HK-2 (cell line): ENCODE measurements at regions not wholly inside any gene's neighbourhood (a gene's known extent, or its start where the extent isn't known, plus 50 kb on each side); places are given as distances from the start of the nearest gene placed in this dataset.
"Not testable (repeated sequence)": the region's sequence is repeated elsewhere in the genome, so short reads cannot be mapped to it uniquely, and the experiment has no call there.

Experiments used
- DNase-seq: peaks from one replicate; pipeline ENCODE4 v3.0.0-alpha.2; 2018; ENCODE audit not compliant: unreplicated experiment

DNA sequence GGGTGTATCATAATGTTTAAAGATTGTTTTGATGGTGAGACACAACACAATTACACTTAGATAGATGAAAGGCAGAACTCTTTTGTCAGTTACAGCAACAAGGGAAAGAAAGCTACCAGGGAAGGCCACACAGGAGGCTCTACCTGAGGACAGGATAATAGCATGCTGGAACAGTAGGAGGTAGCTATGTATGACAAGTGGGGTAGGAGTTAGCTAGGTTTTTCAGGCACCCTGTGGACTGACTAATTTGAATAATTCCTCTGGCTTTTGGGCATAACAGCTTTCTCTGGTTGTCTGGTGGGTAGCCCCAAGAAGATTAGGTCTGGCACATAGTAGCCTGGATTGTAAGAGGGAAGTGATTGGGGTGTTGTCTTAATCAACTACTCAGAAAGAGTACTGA is 475.4 kb upstream of the CHORDC1 start:
- DNase-seq: no peak

DNA sequence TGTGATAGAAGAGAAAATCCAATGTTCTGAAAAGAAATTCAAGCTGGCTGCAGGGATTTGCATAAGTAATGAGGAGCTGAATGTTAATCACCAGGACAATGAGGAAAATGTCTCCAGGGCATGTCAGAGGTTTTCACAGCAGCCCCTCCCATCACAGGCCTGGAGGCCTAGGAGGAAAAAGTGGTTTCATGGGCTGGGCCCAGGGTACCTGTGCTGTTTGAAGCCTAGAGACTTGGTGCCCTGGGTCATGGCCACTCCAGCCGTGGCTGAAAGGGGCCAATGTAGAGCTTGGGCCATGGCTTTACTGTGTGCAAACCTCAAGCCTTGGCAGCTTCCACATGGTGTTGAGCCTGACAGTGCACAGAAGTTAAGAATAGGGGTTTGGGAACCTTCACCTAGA is 452.6 kb upstream of the CHORDC1 start:
- not testable (repeated sequence) for DNase-seq

DNA sequence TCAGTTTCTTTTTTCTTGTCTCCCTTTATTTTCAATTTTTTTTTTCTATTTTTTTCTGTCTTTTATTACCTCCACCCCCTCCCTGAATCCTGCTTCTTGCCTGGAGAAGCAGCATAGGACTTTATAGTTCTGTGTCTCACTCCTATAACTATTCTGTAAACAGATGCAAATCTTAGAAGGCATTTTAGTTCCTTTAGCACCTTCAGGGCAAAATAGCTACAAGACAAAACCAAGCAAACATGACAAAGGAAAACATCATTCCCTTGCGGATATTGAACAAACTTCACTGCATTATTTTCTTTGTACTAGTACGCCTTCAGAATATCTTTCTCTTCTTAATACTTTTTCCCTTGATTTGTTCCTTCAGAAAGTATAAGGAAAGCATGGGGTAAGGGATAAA is 446.2 kb upstream of the CHORDC1 start:
- no peak for DNase-seq

DNA sequence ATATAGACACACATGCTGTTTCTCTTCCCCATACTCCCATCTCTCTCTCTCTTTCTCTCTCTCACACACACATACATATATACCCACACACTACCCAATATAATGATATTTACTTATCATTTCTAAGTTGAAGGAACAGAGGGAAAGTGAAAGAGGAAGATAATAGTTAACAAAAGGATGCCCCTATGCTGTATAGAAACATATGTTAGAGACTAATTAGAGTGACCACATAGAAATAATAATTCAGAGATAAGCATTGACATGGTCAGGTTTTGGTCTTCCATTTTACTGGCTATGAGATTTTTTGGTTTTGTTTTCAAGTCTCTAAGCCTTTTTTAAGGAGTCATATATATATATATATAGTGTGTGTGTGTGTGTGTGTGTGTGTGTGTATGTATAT is 445.7 kb upstream of the CHORDC1 start:
- no peak for DNase-seq

DNA sequence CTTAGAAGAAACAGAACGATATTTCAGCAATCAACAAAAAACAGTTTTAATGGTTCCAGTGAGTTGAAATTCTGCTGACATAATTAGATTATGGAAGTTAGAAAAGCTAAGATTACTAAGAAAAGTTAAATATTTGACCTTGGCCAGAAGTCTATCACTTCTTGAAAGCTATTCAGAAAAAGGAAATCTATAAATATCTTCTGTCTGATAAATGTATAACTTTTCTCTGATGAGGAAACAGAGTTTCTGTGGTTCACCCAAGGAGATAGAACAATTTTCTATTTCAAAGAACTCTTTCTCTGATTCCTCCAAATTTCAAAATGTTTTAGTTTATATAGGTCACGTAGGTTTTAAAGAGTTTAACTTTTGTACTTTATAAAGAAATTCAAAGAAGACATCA is 438.4 kb upstream of the CHORDC1 start:
- DNase-seq: no peak

DNA sequence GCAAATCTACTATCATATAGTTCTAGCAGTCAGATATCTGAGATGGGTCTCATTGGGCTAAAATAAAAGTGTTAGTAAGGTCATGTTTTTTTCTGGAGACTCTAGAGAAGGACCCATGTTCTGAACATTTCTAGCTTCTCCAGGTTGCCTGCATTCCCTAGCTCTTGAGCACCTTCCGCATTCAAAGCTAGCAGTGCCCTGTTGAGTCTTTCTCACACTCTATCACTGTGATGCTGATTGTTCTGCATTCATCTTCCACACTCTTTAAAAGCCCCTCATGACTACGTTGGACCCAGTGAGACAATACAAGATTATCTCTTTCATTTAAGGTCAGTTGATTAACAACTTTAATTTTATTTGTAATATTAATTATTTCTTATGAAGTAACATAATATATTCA is 433.3 kb upstream of the CHORDC1 start:
- DNase-seq: no peak

DNA sequence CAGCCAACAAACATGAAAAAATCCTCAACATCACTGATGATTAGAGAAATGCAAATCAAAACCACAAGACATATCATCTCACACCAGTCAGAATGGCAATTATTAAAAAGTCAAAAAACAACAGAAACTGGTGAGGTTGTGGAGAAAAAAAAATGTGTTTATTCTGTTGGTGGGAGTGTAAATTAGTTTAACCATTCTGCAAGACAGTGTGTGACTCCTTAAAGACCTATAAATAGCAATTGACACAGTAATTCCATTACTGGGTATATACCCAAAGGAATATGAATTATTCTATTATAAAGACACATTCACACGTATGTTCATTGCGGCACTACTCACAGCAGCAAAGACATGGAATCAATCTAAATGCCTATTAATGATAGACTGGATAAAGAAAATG is 427.3 kb upstream of the CHORDC1 start:
- no peak for DNase-seq

DNA sequence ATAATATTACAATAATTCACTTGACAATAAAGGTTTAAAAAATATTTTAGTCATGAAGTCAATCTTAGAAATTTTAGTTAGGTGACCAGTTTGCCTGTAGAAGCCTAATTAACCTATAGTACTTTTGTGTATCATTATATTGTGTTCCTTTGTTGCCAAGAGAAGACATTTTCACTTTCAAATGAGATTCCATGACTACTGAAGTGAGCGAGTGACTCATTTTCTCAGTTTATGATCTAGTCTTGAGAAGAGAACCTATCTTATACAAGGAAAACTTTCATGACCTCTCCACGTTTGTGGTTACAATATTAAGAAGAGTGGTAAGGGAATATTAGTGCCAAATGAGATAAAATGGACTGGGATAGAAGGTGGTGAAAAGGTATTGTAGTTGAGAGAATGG is 423.9 kb upstream of the CHORDC1 start:
- DNase-seq: no peak

DNA sequence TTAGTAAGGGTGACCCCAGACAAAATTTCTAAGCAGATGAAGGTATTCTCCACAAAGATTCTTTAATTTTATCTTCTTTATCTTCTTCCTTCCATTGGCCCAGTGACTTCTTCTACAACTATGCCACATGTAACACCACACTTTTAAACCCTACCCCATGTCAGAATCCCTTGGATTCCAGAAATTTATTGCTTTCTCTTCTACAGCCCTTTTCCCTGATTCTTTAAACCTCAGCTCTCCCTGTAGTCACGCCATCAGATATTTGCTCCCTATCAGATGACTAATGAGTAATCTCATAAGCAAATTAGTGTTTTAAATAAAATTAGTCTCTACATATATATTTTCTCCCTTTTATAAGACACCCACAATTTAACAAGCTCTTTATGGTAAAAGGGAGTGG is 423.4 kb upstream of the CHORDC1 start:
- DNase-seq: no peak

DNA sequence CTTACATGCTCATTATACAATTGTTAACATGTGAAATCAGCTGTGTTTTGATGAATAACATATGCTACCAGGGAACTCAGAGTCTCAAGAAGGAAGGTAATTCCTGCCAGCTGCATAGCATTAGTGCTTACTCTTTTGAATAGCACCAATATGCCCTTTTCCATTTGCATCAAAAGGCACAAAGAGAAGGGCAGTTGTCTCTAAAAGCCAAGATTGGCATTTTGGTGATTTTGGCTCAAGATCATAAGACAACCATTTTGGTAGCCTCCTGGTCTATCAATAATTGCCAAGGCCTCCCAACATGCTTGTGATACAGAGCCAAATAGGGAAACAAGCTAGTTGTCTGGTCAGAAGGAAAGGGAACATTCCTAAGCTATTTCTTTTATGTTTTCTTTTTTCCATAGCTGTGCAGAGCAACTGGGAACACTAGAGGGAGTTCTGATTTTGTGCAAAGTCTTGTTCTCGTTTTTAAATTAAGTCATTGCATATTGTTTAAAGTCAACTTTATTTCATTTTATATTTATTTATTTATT is 416.7 kb upstream of the CHORDC1 start:
- DNase-seq: no peak

DNA sequence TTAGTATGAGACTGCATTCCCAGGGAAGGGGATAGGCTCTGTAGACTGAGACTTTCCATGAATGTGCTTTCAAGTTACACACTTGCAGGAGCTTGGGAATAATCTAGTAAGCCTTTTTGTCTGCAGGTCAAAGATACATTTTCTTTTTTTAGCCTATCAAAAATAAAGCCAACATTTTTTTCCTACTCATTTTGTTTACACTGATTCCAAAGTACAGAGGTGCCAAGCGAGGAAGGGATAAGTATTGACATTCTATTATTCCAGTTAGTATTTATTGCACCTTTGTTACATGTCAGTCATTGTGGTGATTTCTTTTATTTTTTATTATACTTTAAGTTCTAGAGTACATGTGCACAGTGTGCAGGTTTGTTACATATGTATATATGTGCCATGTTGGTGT is 413.0 kb upstream of the CHORDC1 start:
- DNase-seq: no peak

DNA sequence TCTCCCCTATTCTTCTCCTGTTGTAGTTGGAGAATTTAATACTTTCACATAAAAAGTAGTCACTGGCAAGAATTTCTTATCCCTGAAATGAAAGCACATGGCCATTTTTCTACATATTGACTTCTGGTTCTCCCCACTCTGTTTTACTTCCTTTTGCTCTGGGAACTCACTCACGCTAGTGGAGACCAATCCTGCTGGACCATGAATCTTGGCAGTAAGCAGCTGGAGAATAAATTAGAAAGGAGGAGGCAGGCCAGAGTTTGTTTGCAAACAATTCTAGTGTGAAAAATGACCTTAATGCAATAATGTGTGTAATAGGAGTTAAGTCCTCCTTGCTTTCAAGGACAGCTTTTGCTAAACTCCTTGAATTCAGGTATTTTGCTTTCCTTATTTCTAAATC is 412.3 kb upstream of the CHORDC1 start:
- no peak for DNase-seq

DNA sequence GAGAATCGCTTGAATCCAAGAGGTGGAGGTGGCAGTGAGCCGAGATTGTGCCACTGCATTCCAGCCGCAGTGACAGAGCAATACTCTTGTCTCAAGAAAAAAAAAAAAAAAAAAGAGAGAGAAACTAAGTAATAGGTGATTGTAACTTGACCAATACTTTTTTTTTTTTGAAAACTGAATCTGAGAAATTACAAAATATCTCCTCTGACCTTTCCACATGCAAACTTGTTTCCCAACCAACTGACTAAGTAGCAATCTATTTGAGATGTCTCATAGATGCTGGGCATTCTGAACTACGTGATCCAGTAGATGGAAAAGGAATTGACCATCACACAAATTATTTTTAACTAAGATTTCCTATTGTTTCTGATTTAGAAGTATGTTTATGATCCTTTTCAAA is 407.3 kb upstream of the CHORDC1 start:
- no peak for DNase-seq

DNA sequence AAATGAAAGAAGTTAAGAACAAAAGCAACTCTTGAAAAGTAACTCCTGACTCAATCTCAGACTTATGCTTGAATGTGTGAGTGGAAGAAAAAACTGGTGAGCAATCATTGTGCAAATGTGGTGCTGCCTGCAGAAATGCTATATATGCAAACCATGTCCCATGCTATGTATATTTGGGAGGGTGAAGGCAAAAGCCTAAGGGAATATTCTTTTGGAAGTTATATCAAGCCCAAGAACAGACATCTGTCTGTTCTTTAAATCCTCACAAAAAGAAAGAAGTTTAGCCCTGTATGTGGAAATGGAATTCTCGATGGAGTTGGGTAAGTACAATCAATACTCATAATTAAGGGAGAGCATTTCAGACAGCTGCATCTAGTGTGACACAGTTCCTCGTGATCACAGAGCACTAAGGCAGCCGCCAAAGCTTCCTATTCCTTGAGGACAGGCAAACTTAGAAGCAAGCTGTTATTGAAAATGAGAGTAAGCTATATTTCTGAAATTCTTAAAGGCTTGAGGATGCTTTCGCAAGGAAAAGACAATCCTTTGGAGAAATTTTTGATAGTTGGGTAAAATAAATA is 406.5 kb upstream of the CHORDC1 start:
- DNase-seq: no peak

DNA sequence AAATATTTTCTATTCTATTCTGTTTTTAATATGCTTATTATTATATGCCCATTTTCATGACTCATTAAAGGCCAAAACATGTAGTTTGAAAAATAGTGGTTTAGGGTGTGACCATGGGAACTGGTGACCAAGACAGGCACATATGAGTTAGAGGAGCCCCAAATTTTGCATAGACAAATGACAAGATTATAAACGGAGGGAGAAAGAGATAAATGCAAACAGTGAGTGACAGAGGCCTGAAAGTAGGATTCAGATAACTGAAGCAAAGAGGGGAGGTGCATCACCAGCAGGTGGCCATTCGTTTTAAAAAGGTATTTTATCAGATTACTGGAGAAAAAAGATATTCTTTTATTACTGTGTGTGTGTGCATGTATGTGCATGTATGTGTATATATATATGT is 391.5 kb upstream of the CHORDC1 start:
- no peak for DNase-seq

DNA sequence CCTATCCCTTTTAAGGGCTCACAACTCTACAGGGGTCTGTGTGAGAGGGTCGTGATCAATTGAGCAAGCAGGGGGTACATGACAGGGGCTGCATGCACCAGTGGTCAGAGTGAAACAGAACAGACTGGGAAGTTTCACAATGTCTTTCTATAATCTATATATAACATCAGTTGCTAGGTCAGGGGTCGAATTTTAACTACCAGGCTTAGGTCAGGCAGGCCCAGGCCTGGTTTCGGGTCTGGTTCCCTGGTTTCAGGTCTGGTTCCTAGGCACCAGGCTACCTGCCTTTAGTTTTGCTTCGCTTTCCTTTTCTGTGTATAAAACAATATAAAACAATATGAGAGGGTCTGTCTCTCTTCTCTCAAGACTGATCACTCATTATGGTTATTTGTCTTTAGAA is 390.2 kb upstream of the CHORDC1 start:
- not testable (repeated sequence) for DNase-seq

DNA sequence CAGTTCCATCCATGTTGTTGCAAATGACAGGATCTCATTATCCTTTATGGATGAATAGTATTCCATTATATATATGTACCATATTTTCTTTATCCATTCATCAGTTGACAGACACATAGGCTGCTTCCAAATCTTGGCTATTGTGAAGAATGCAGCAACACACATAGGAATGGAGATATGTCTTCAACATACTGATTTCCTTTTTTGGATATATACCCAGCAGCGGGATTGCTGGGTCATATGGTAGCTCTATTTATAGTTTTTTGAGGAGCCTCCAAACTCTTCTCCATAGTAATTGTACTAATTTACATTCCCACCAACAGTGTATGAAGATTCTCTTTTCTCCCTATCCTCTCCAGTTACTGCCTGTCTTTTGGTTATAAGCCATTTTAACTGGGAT is 383.9 kb upstream of the CHORDC1 start:
- DNase-seq: no peak

DNA sequence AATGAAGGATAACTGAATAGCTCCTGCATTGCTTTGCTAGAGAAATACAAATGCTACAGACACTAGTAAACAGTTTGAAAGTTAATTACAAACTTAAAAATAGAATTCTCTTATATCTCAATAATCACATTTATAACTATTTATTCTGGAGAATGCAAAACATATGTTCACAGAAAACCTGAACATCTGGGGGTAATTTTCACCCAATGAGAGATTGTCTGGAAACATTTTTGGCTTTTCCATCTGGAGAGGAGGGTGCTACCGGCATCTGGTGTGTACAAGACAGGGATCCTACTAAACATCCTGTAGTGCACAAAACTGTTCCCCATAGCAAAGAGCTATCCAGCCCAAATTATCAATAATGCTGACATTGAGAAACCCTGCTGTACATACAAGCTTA is 378.4 kb upstream of the CHORDC1 start:
- DNase-seq: no peak

DNA sequence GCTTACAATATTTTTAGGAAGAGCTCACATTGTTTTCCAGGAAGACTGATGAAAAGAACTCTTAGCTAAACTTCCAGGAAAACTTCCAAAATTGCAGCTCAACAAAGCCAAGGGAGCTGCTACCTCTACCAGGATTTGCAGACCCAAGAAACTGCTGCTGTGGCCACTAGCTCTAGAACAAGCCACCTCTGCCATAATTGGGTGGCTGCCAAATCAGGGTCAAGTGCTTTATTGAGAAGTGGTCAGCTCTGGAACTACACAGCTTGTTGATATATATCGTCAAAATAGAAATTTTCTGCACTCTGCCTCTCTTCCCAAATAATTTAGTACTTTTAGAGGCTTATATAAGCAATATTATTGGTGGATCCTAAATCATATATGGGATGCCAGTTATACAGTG is 371.8 kb upstream of the CHORDC1 start:
- DNase-seq: no peak

DNA sequence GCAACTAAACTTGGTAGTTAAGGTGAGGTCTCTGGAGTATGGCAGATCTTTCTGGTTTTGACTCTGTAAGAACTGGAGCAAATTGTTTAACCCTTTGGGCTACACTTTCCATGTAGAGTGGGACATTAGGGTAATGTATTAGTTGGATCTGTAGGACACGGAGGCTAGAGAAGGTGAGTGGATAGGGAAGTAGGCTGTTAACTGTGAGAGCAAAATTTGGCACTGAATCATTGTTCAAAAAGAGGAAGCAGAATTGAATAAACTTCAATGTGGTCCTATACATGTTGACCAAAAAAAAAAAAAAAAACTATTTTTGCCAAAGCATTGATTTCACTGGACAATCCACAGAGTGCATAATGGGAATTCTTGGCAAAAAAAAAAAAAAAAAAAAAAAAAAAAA is 370.2 kb upstream of the CHORDC1 start:
- DNase-seq: no peak

DNA sequence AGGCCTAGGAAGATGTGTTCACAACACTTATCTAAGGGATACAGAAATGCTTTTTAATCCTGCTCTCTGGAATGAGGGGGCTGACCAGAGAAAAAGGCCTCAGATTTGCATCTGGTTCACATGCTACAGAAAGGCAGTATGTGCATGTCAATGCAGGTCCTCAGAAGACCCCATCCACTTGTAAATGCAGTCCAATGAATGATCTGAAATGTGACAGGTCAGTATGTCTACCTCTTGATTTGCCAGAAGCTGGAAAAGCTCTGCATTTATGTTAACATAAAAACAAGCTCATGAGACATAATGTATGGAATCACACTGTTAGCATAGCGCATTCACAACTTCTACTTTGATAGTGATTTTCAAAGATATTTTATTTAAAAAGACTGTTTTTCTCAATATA is 367.4 kb upstream of the CHORDC1 start:
- DNase-seq: no peak

DNA sequence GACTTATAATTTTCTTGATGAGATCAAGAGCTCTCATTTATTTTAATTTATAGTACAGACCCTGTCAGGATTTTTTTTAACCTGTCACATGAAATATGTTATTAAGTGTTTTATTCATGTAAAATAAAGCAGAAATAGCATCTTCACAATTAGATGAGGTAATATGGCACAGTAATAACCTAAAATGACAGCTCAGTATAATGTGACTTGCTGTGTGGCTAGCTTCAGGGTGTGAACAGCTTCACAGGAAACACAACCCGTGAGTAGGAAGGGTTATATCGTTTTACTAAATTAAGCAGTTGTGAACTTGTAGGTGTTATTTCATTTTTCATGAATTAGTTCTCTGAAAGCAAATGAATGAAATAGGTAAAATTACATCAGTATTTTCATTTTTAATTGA is 366.9 kb upstream of the CHORDC1 start:
- DNase-seq: no peak

DNA sequence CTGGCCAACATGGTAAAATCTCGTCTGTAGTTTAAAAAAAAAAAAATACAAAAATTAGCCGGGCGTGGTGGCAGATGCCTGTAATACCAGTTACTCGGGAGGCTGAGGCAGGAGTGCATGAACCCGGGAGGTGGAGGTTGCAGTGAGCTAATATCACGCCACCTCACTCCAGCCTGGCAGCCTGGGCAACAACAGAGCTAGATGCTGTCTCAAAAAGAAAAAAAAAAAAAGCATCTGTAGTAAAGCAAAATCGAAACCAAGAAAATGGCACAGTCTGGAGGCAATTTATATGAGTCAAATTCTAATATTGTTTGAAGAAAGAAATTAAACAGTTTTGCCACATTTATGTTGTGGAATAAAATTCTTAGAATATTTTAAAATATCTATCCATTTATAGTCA is 365.0 kb upstream of the CHORDC1 start:
- DNase-seq: no peak

DNA sequence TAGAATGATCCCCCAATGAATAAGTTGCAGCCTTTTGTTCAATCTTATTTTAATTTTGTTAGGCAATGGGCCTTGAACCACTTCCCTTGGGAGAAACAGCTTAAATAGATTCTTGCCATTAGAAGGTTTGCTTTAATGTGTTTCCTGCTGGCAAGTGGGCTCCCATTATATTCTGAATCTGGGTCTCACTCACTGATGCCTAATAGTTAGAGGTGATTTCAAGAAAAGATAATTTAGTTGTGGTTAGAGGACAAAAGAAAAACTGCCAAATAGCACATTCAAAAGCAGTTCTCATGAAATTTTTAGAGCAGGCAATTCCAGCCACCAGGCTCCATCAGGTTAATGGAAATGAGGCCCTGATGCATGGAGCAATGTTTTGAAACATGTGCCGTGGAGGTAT is 362.6 kb upstream of the CHORDC1 start:
- DNase-seq: no peak

DNA sequence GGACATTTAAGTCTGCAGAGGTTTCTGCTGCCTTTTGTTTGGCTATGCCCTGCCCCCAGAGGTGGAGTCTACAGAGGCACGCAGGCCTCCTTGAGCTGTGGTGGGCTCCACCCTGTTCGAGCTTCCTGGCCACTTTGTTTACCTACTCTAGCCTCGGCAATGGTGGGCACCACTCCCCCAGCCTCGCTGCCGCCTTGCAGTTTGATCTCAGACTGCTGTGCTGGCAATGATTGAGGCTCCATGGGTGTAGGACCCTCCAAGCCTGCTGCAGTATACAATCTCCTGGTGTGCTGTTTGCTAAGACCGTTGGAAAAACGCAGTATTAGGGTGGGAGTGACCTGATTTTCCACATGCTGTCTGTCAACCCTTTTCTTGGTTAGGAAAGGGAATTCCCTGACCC is 360.1 kb upstream of the CHORDC1 start:
- DNase-seq: not testable (repeated sequence)
